Psoas muscle (tissue), 7 donors: ENCODE measurements at regions not wholly inside any gene's neighbourhood (a gene's known extent, or its start where the extent isn't known, plus 50 kb on each side); places are given as distances from the start of the nearest gene placed in this dataset.

ENCODE experiments used
- ATAC-seq, 4 donors: fragments of 200-7000 bp; cut with Tn5 transposase; one replicate each; pipeline ENCODE4 v1.9.1; 2020; ENCODE audit warnings: moderate library complexity in 3 of 4, mild to moderate bottlenecking in 2 of 4
- DNase-seq, 2 donors: peaks; one replicate each; pipeline ENCODE4 v3.0.0-alpha.2; 2020
- H3K27ac ChIP-seq: fragments of 200-600 bp; one replicate; pipeline ENCODE4 v1.8.0; 2022
- H3K27me3 ChIP-seq, 3 donors: fragments of 200-600 bp in 1 of 3; one replicate each; pipeline versions ENCODE4 v1.6.1 to v1.8.0; 2013 to 2022; ENCODE audit warnings: low read length in 2 of 3, mild to moderate bottlenecking in 2 of 3, moderate library complexity in 1 of 3; ENCODE audit not compliant: insufficient read depth in 3 of 3
- H3K36me3 ChIP-seq, 2 donors: fragments of 200-600 bp in 1 of 2; one replicate each; pipeline versions ENCODE4 v1.6.1 to v1.8.0; 2013 to 2022; ENCODE audit warnings: low read depth in 1 of 2, mild to moderate bottlenecking in 1 of 2, moderate library complexity in 1 of 2; ENCODE audit not compliant: insufficient read depth in 1 of 2
- H3K4me1 ChIP-seq: fragments of 200-600 bp; one replicate; pipeline ENCODE4 v1.8.0; 2022
- H3K4me3 ChIP-seq: fragments of 200-600 bp; one replicate; pipeline ENCODE4 v1.8.0; 2022; ENCODE audit warnings: mild to moderate bottlenecking
- H3K9me3 ChIP-seq: fragments of 200-600 bp; one replicate; pipeline ENCODE4 v1.8.0; 2022
- CTCF ChIP-seq: fragments of 200-600 bp; IDR thresholded peaks from one replicate; pipeline ENCODE4 v1.8.0; 2022; ENCODE audit warnings: antibody characterized with exemption
- WGBS, 3 donors: extraction: QIAGEN DNeasy Blood & Tissue Kit; methylation state at CpG; one replicate each; pipeline versions ENCODE4 v1.1.6 to v1.1.7; 2013; 5-methylcytosine and 5-hydroxymethylcytosine counted together
- intact Hi-C, 2 donors: fragments of 100-400 bp; cut with DNase I; formaldehyde crosslinking; loops; one replicate each; pipeline versions ENCODE4 v1.11.0 to v1.14.2; 2022
- donor health status: healthy with polysubstance abuse.
- donor health status: DM: no; HTN: no; CAD: no; lungs with moderate emphysema.
- donor health status: Bipolar disorder and iron deficiency.
- donor health status: healthy.
- donor health status: DM: yes; HTN: yes; CAD: no.
- donor health status: DM: no; HTN: no; CAD: no.
- donor health status: DM: yes; HTN: yes; CAD: no.

DNA sequence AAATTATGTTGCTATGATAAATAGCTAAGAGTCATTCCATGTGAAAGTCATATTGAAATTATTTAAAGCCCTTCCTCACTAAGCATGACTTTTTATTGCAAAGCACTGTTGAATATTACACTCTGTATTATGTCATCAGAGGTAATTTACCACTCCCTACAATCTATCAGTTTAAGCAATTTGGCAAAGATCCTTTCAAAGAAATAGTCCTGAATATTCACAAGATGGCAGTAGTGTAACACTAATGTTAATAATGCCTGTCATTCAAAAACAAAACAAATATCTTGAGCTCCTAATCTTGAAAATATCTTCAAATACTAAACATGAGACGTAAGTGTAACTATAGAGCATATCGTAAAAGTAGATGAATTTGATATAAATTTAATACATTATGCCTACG, 208.6 kb upstream of the TECRL start:
- Histone ChIP-seq H3K9me3 (no peaks in the 10 kb centered on the region), H3K27ac (no peak overlapping the region), H3K36me3 (no peaks in the 10 kb centered on the region), H3K27me3 (no peaks in the 10 kb centered on the region), H3K4me1 (no peaks in the 10 kb centered on the region), H3K4me3 (no peak overlapping the region)
- 25 to 30% (median 28%) methylated on average over 3 of the region's 3 CpGs for WGBS, 3 donors
- ATAC-seq (no peak), DNase-seq (no peak)
- intact Hi-C loops = no loop called here
- no peak for TF ChIP-seq CTCF

GRCh38 chr4:64614276-64614675, 205.0 kb upstream of the TECRL start:
- Histone ChIP-seq H3K27ac (no peak overlapping the region), H3K4me3 (no peak overlapping the region), H3K4me1 (no peaks in the 10 kb centered on the region), H3K9me3 (no peaks in the 10 kb centered on the region), H3K36me3 (no peaks in the 10 kb centered on the region), H3K27me3 (no peaks in the 10 kb centered on the region)
- intact Hi-C loops = no loop called here
- ATAC-seq (no peak), DNase-seq (no peak)
- 76 to 80% (median 77%) methylated on average over 4 of the region's 4 CpGs for WGBS, 3 donors
- TF ChIP-seq CTCF = no peak

DNA sequence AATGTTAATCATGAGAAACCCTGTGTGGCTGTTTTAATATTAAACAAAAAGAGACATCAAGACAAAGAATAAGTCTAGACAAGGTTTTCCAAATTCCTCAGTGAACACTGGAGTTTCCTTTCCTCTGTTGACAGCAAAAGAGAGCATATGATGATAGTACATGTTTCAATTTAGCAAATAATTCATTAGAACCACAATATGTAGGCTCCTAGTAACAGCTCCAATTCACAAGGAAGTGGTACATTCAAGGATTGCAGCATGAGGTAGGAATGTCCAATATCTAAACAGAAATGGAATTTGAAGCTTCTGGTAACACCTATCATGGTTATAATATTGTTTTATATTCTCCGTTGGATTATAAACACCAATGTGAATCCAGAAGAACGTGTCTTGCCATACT, 203.8 kb upstream of the TECRL start:
- intact Hi-C loops = no loop called here

GRCh38 chr4:64598066-64598465, 188.8 kb upstream of the TECRL start:
- no peak for ATAC-seq
- TF ChIP-seq CTCF = no peak
- H3K27ac ChIP-seq = no peak overlapping the region
- DNase-seq = no peak
- intact Hi-C loops = no loop called here
- no peaks in the 10 kb centered on the region for H3K9me3 ChIP-seq
- WGBS, 3 donors = 38 to 56% (median 45%) methylated on average over 1 of the region's 1 CpG
- H3K36me3 ChIP-seq = no peaks in the 10 kb centered on the region
- H3K27me3 ChIP-seq = no peaks in the 10 kb centered on the region
- no peak overlapping the region for H3K4me3 ChIP-seq
- H3K4me1 ChIP-seq = no peaks in the 10 kb centered on the region

More for the DNA sequence above, 203.8 kb upstream of the TECRL start:
- 78 to 84% (median 79%) methylated on average over 2 of the region's 2 CpGs for WGBS, 3 donors
- Histone ChIP-seq H3K36me3 (no peaks in the 10 kb centered on the region), H3K4me3 (no peak overlapping the region), H3K4me1 (no peaks in the 10 kb centered on the region), H3K27me3 (no peaks in the 10 kb centered on the region), H3K9me3 (no peaks in the 10 kb centered on the region), H3K27ac (no peak overlapping the region)
- TF ChIP-seq CTCF = no peak
- ATAC-seq (no peak), DNase-seq (no peak)

GRCh38 chr4:64594723-64595122, 185.5 kb upstream of the TECRL start:
- H3K9me3 ChIP-seq = no peaks in the 10 kb centered on the region
- no peak for TF ChIP-seq CTCF
- DNase-seq = no peak
- H3K27me3 ChIP-seq = no peaks in the 10 kb centered on the region
- no peak for ATAC-seq
- no peak overlapping the region for H3K4me3 ChIP-seq
- H3K4me1 ChIP-seq = no peaks in the 10 kb centered on the region
- H3K27ac ChIP-seq = no peak overlapping the region
- no peaks in the 10 kb centered on the region for H3K36me3 ChIP-seq
- intact Hi-C loops = no loop called here
